GM21447 (cell line): ENCODE measurements at regions not wholly inside any gene's neighbourhood (a gene's known extent, or its start where the extent isn't known, plus 50 kb on each side); places are given as distances from the start of the nearest gene placed in this dataset.

Experiments used
- ATAC-seq: cut with Tn5 transposase; IDR thresholded peaks from one replicate; pipeline ENCODE4 v1.9.1; 2021; ENCODE audit not compliant: unreplicated experiment

DNA sequence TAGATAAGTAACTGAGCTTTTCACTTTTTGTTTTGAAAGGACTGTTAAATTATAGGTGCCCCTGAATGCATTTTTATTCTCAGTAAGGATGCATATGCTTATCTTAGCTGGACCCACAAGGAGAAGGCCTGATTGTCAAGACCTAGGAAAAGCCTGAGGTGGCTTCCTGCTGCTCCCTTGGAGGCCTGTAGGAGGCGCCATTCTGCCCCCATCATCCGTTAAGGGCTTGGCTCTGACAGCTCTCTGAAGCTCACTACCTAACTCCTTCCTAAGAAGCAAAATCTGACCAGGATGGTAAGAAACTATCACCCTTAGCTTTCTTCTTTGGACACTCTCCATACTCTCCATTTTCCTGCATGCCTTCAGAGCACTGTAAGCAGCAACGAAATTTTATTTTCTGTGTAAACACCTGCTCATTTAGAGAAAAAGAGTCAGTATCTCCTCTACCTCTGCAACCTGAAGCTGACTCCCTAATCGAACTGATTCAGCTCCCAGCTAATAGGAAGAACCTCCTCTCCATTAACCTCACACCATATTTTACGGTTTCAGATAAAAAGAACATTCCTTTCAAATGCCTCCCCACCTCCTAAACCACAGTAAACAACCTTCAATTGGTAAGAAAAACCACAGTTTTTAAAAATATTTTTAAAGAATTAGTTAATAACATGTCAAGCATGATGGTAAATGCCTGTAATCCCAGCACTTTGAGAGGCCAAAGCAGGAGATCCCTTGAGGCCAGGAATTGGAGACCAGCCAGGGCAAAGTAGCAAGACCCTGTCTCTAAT, 73.4 kb upstream of the EDNRA start:
- no peak for ATAC-seq

DNA sequence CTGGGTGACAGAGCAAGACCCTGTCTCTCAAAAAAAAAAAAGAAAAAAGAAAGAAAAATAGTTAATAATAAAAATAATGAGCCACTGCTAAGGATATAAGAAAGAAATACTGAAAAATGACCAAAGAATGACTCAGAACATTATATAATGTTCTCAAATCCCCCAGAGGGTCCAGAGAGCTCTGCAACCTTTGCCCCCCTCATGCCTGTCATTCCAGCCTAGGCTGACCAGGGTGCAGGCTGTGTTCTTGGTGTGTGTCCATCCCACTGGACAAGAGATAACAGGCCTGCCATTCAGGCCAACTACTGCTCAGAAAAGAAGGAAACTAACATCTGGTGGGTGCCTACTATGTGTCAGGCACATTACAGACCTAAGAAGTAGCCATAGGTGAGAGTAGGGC, 72.7 kb upstream of the EDNRA start:
- no peak for ATAC-seq

DNA sequence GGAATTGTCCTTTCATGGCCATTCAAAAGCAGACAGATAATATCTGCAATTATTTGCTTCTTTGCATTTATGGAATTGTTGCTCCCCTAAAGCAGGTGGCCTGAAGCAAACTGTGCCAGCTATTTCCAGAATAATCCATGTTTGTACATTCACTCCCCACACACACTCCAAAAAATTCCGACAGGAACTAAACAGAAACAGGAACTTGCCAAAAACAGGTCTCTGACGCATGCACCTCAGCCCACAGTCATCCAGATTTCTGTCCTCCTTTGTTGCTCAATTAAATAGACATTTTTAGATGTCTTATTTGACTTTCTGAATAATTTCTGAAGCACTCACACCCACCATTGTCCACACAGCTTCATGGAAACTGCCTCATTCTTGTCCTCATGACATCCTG, 71.5 kb upstream of the EDNRA start:
- no peak for ATAC-seq

DNA sequence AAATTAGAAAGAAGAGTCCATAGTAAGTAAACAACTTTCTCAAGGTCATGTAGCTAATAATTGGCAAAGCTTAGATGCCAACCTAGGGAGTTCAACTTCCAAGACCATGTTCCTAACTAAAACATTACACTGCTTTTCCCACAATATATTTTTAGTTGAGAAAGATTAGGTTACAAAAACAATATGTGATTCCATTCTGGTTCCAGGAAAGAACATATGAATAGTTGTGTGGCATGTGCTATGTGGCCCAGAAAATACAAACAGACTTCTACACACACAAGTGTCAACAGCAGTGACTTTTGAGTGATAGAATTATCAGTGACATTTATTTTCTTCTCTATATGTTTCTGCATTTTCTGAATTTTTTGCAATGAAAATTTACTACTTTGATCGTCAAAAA, 62.7 kb upstream of the EDNRA start:
- no peak for ATAC-seq

DNA sequence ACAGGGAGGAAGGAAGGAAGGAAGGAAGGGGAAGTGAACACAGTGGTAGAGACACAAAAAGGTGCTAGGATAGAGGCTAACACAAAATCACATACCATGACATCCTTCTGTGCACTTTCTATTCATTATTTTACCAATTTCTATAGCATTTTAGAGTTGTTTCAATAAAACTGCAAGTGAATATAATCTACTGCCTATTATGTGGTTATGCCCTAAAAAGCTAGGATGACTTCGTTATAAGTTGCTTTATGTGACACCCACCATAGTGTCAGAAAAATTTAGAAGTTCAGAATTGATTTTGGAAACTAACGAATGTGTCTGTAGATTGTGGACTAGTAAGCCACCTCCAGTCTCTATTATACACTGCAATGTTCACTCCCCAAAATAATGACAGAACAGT, 59.4 kb upstream of the EDNRA start:
- ATAC-seq, result no peak

DNA sequence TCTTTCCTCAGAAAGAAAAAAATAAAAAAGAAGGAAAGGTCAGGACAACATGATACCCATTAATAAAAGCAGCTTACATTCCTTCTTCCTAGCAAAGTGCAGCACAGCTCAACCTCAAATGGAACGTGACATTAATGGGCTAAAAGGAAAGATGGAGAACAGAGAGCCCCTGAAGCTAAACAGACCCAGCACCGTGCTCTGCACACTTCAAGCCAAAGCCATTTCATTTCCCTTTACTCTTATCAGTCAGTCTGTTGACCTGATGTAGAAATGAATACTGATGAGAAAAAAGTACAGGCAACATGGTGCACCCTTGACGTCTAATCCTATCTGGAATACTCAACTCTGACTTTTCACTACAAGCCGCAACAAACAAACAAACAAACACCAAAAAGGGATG, 57.7 kb upstream of the EDNRA start:
- ATAC-seq, result no peak

DNA sequence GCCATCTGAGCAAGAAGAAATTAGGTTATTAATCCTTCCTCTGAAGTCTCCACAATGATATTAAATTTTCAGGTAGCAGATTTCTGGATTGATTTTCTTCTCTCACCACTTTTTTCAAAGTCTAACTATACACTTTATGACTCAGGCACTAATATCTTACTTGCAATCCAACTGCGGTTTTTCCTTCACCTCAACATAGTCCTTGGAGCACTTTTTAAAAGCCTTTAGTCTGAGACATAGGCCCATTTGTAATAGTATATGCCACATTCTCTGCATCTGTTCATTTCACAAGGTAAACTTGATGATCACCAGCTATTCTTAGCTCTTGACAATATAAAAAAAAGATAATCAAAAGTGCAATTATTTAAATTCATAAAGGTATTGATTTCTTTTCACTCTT, 55.9 kb upstream of the EDNRA start:
- no peak for ATAC-seq

DNA sequence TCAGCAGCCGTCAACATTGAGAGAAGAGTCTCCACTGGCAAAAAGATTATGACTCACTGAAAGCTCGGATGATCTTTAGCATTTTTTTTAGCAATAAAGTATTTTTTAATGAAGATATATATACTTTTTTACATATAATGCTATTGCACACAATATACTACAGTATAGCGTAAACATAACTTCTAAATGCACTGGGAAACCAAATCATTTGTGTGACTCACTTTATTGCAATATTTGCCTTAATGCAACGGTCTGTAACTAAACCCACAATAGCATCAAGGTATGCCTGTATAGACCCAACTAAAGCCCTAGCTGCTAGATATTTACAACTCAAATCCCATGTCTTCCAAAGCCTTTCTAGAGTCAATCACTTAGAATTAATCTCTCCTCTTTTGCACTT, 52.3 kb upstream of the EDNRA start:
- ATAC-seq, result no peak

DNA sequence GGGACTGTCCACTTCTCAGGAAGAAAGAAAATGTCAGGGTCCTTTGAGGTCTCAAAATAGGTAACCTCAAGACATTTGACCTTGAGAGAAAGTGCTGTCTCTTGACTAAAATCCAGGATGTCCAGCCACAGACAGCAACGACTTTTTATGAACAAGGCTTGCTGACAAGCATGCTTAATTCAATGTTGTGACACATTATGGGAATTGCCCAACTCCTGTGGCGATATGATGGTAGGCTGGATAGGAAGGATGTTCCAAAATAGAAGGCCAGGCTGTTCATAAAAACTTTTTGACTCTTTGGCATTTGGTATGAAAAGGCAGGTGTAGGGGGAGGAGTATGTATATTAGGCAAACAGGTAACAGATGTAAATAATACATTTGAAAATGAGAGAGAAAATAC, 50.8 kb upstream of the EDNRA start:
- no peak for ATAC-seq
